Osteocyte (in vitro differentiated cells): ENCODE measurements at regions not wholly inside any gene's neighbourhood (a gene's known extent, or its start where the extent isn't known, plus 50 kb on each side); places are given as distances from the start of the nearest gene placed in this dataset.

ENCODE experiments used
- DNase-seq: peaks from one replicate; pipeline ENCODE4 v3.0.0; 2021; ENCODE audit warnings: mixed read lengths; ENCODE audit not compliant: unreplicated experiment; ENCODE audit errors: extremely low spot score
- H3K27ac Mint-ChIP-seq: one replicate; pipeline ENCODE4 v1.8.0; 2021; ENCODE audit warnings: mild to moderate bottlenecking, mixed read lengths; ENCODE audit not compliant: unreplicated experiment
- H3K27me3 Mint-ChIP-seq: one replicate; pipeline ENCODE4 v1.8.0; 2021; ENCODE audit warnings: mixed read lengths; ENCODE audit not compliant: unreplicated experiment
- H3K36me3 Mint-ChIP-seq: one replicate; pipeline ENCODE4 v1.8.0; 2021; ENCODE audit warnings: mixed read lengths; ENCODE audit not compliant: unreplicated experiment
- H3K4me1 Mint-ChIP-seq: one replicate; pipeline ENCODE4 v1.8.0; 2021; ENCODE audit warnings: mixed read lengths; ENCODE audit not compliant: unreplicated experiment
- H3K4me3 Mint-ChIP-seq: one replicate; pipeline ENCODE4 v1.8.0; 2021; ENCODE audit warnings: mild to moderate bottlenecking, moderate library complexity, mixed read lengths; ENCODE audit not compliant: unreplicated experiment
- H3K9me3 Mint-ChIP-seq: one replicate; pipeline ENCODE4 v1.8.0; 2021; ENCODE audit warnings: mixed read lengths; ENCODE audit not compliant: unreplicated experiment
- CTCF ChIP-seq: fragments of 200-600 bp; sonication (generic); IDR thresholded peaks from 2 replicates; pipeline ENCODE4 v1.5.0; 2021; ENCODE audit warnings: antibody characterized with exemption, mild to moderate bottlenecking, moderate library complexity

DNA sequence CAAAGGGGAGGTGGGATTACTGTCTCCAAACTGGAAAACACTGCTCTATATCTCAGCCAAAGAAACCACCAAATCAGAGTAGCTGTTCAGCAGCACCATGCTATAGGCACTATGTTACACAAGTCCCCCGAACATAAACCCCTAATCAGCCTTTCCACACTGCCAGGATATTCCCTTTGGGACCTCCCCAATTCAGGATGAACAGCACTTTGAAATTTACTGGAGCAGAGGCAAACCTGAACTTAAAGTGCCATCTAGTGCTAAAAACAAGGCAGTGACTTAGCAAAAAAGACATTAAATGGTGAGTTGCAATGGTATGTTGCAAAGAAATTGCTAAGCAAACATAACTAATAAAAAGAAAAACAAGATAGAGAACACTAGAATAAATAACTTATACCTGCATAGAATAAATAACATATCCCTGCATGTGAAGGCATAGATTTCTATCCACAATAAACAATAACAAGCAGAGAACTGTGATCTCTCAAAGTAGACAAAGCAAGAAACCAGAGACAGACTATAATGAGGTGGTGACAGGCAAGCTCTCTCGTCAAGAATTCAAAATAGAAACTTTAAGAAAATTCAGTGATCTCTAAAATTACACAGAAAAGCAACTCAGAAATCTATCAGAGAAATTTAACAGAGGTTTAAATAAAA is 584.4 kb upstream of the ACO1 start:
- peaks cover 2% of the 10 kb centered on the region for H3K4me1 Mint-ChIP-seq
- no peak for DNase-seq
- no peak overlapping the region for H3K27ac Mint-ChIP-seq
- H3K27me3 Mint-ChIP-seq: peaks cover 26% of the 10 kb centered on the region
- H3K36me3 Mint-ChIP-seq: no peaks in the 10 kb centered on the region
- TF ChIP-seq CTCF: peak; percentile 66
- H3K4me3 Mint-ChIP-seq: no peak overlapping the region
- no peaks in the 10 kb centered on the region for H3K9me3 Mint-ChIP-seq

GRCh38 chr9:31807574-31808256 is 576.7 kb upstream of the ACO1 start:
- Mint-ChIP-seq H3K4me1 (no peaks in the 10 kb centered on the region), H3K4me3 (no peak overlapping the region), H3K27me3 (peaks cover 32% of the 10 kb centered on the region), H3K27ac (no peak overlapping the region), H3K36me3 (no peaks in the 10 kb centered on the region), H3K9me3 (no peaks in the 10 kb centered on the region)
- TF ChIP-seq CTCF: peak; percentile 10
- DNase-seq: no peak

DNA sequence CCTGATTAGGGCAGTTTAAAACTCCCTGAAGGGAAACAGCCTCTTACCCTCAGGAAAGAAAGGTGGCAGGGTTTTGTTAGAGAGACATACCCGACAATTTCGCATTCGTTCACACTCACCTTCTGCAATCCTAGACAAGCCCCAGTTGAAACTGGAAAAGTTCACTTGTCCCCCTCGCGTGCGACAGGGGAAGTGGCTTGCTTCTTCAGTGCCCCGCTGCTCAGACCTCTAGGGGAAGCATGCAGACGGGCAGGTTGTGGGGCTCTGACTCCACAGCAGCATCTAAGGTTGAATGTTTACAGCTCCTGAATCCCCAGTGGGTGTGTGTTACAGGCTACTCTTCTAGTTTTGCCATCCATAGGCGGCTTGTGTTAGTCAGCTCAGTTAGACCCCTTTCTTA is 575.7 kb upstream of the ACO1 start:
- no peak overlapping the region for H3K27ac Mint-ChIP-seq
- H3K36me3 Mint-ChIP-seq: no peaks in the 10 kb centered on the region
- DNase-seq: no peak
- peaks cover 26% of the 10 kb centered on the region for H3K27me3 Mint-ChIP-seq
- H3K4me1 Mint-ChIP-seq: no peaks in the 10 kb centered on the region
- TF ChIP-seq CTCF: no peak
- H3K9me3 Mint-ChIP-seq: no peaks in the 10 kb centered on the region
- no peak overlapping the region for H3K4me3 Mint-ChIP-seq

- H3K9me3 Mint-ChIP-seq: no peaks in the 10 kb centered on the region
- no peak overlapping the region for H3K4me3 Mint-ChIP-seq
- H3K27me3 Mint-ChIP-seq: peaks cover 9% of the 10 kb centered on the region
- H3K36me3 Mint-ChIP-seq: no peaks in the 10 kb centered on the region
- TF ChIP-seq CTCF: no peak
- no peaks in the 10 kb centered on the region for H3K4me1 Mint-ChIP-seq
- no peak for DNase-seq
- no peak overlapping the region for H3K27ac Mint-ChIP-seq
Measured at GRCh38 chr9:31820426-31820825, 564.0 kb upstream of the ACO1 start.

DNA sequence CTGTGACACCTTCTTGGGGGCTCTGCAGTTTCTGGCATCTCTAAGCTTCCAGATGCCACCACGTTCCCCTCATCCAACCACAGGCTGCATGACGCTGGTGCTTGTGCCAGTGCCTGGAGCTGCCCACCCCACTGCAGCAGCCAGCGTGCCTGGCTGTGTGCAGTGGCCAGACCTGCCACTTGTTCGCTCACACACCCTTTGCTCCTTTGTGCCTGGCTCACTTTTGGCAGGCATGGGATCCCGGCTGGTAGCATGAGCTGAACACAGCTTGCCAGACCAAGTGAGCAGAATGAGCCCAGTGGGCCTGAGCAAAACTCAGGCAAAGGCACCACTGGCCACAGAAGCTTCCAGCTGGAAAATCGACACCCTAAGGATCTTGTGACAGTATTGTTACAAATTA is 562.9 kb upstream of the ACO1 start:
- Mint-ChIP-seq H3K27me3 (peaks cover 9% of the 10 kb centered on the region), H3K9me3 (no peaks in the 10 kb centered on the region), H3K4me3 (no peak overlapping the region), H3K36me3 (no peaks in the 10 kb centered on the region), H3K27ac (no peak overlapping the region), H3K4me1 (no peaks in the 10 kb centered on the region)
- TF ChIP-seq CTCF: no peak
- DNase-seq: no peak
